GM12872 (cell line): ENCODE measurements at regions not wholly inside any gene's neighbourhood (a gene's known extent, or its start where the extent isn't known, plus 50 kb on each side); places are given as distances from the start of the nearest gene placed in this dataset.

Experiments used
- CTCF ChIP-seq: IDR thresholded peaks from 3 replicates; pipeline ENCODE4 v1.5.1; 2011; ENCODE audit warnings: low read depth, mild to moderate bottlenecking, low read length, moderate library complexity; ENCODE audit not compliant: insufficient read depth

DNA sequence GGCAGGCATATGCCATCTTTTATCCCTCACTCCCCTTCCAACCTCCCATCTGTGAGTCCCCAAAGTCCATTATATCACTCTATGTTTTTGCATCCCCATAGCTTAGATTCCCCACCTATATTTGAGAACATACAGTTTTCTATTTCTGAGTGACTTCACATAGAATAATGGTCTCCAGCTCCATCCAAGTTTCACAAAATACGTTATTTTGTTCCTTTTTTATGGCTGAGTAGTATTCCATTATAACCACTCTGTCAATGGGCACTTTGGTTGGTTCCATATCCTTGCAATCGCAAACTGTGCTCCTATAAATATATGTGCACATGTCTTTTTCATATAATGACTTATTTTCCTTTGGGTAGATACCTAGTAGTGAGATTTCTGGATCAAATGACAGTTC lies 178.6 kb downstream of the GAS1 start:
- TF ChIP-seq CTCF = no peak

DNA sequence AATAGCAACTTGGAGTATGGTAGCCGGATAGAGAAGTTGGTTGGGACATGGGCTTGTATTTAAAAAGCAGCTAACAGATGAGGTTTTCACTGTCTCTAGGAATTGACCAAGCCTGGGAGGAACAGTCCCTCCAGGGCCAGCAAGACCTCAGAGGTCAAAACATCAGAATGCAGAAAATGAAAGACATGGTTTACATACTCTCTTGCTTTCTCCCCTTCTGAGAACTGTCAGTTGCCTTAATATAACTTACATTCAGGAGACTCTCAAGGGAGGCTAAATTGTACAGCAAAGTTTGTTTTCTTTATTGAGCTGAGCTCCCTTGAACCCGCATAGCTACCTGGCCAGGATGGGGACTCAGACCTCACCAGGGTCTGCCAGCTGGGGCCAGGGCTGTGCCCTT lies 179.3 kb downstream of the GAS1 start:
- no peak for TF ChIP-seq CTCF

DNA sequence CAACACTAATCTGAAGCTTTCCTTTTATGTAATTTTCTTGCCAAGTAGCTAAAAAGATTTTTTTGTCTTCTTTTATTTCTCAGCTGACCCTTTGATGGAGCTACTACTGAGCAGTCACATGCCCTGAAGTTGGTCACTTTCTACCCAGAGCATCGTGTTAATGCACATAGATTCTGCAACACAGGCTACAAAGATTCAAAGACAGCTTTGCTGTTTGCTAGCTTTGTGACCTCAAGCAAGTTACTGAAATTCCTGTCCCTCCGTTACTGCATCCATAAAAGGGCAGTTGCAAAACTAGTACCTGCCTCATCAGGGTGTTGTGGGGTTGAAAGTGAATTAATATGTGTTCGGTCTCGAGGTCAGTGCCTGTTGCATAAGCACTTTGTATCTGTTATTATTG lies 179.9 kb downstream of the GAS1 start:
- no peak for TF ChIP-seq CTCF

- TF ChIP-seq CTCF = no peak
Observed at GRCh38 chr9:86766912-86767311, 180.4 kb downstream of the GAS1 start.

GRCh38 chr9:86766511-86766910 lies 180.8 kb downstream of the GAS1 start:
- no peak for TF ChIP-seq CTCF

- no peak for TF ChIP-seq CTCF
Observed at GRCh38 chr9:86765746-86766430, 181.4 kb downstream of the GAS1 start.

GRCh38 chr9:86764671-86765343 lies 182.5 kb downstream of the GAS1 start:
- TF ChIP-seq CTCF = no peak
